ENCODE measurements at regions not wholly inside any gene's neighbourhood (a gene's known extent, or its start where the extent isn't known, plus 50 kb on each side); places are given as distances from the start of the nearest gene placed in this dataset.

DNA sequence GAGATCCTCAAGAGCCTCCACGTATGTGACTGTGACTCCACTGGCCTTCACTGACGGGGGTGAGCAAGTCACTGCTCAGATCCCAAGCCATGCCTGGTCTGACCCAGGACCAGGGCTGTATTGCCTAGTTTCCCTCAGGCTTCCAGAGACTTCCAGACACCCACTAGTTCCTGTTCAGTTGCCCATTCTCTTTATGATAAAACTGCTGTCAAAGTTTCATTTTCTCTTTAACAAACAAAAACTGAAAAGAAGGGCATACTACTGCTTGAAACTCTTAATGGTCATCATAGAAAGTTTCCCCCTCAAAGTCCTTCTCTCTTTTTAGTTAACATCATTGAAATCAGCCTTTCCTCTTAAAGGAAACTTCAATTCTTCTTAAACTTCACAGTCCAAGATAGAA lies 105.7 kb upstream of the GHR start:
- TF ChIP-seq CTCF (IDR thresholded peaks at IDR 0.05; ENCODE audit: extremely low read depth in 1 of 2, insufficient read depth in 1 of 2, low read depth in 1 of 2, low read length in 2 of 2), result no peak
- no peak for TF ChIP-seq EZH2 (IDR thresholded peaks at IDR 0.05; ENCODE audit: borderline replicate concordance, low read depth, low read length, severe bottlenecking)
- no peak for TF ChIP-seq POLR2A (IDR thresholded peaks at IDR 0.05; ENCODE audit: low read depth, low read length)
- no peak for TF ChIP-seq POLR2AphosphoS5 (IDR thresholded peaks at IDR 0.05; ENCODE audit: insufficient read depth, low read depth, low read length)
- TF ChIP-seq GATA2 (IDR thresholded peaks at IDR 0.05; ENCODE audit: insufficient read depth, insufficient read length, low read depth, low read length), result no peak
- TF ChIP-seq MAX (IDR thresholded peaks at IDR 0.05; ENCODE audit: insufficient read depth, insufficient read length), result no peak

Data from endothelial cell of umbilical vein (primary cell).